ENCODE measurements at regions not wholly inside any gene's neighbourhood (a gene's known extent, or its start where the extent isn't known, plus 50 kb on each side); places are given as distances from the start of the nearest gene placed in this dataset.
"Not testable (repeated sequence)": the region's sequence is repeated elsewhere in the genome, so short reads cannot be mapped to it uniquely, and the experiment has no call there.

GRCh38 chr4:186837463-186837862 is 113.8 kb upstream of the FAT1 start:
- TF ChIP-seq, protein P1, sequence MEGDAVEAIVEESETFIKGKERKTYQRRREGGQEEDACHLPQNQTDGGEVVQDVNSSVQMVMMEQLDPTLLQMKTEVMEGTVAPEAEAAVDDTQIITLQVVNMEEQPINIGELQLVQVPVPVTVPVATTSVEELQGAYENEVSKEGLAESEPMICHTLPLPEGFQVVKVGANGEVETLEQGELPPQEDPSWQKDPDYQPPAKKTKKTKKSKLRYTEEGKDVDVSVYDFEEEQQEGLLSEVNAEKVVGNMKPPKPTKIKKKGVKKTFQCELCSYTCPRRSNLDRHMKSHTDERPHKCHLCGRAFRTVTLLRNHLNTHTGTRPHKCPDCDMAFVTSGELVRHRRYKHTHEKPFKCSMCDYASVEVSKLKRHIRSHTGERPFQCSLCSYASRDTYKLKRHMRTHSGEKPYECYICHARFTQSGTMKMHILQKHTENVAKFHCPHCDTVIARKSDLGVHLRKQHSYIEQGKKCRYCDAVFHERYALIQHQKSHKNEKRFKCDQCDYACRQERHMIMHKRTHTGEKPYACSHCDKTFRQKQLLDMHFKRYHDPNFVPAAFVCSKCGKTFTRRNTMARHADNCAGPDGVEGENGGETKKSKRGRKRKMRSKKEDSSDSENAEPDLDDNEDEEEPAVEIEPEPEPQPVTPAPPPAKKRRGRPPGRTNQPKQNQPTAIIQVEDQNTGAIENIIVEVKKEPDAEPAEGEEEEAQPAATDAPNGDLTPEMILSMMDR (IDR thresholded peaks at IDR 0.05; ENCODE audit: poor library complexity), result not testable (repeated sequence)
- not testable (repeated sequence) for TF ChIP-seq EZH2 (IDR thresholded peaks at IDR 0.05; ENCODE audit: borderline replicate concordance); EZH2phosphoT487 (IDR thresholded peaks at IDR 0.05; ENCODE audit: low read depth, severe bottlenecking, unreplicated experiment)

Data from hepatocyte (in vitro differentiated cells).